DND-41 (cell line): ENCODE measurements at regions not wholly inside any gene's neighbourhood (a gene's known extent, or its start where the extent isn't known, plus 50 kb on each side); places are given as distances from the start of the nearest gene placed in this dataset.

Source experiments
- EZH2 ChIP-seq: IDR thresholded peaks from 3 replicates; pipeline ENCODE4 v1.6.1; 2012; ENCODE audit warnings: borderline replicate concordance, low read depth, mild to moderate bottlenecking, moderate library complexity, low read length, inconsistent platforms; ENCODE audit not compliant: severe bottlenecking
- TF ChIP-seq, protein P1 (sequence below): IDR thresholded peaks from 2 replicates; pipeline ENCODE4 v1.5.1; 2012; ENCODE audit warnings: borderline replicate concordance, low read length, moderate library complexity, mild to moderate bottlenecking; ENCODE audit not compliant: poor library complexity, severe bottlenecking; ENCODE audit errors: extremely low read depth

DNA sequence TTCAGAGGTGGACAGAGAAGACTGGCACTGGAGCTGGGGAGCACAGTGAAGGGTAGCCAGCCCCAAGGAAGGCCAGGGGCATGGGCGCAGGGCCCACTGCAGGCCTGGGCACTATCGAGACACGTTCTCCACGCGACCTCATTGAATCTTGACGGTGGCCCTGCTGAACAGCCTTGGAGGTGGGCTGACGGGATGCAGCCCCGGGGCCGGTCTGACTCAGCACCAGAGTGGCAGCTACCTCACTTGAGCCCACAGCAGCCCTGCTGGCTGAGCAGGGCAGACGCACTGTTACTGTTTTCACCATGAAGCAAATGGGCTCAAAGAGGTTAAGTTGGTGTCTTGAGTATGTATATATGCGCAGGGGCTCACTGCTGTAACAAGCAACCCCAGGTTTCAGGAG lies 78.8 kb upstream of the FOXF1 start:
- no peak for TF ChIP-seq EZH2
- TF ChIP-seq, protein P1, sequence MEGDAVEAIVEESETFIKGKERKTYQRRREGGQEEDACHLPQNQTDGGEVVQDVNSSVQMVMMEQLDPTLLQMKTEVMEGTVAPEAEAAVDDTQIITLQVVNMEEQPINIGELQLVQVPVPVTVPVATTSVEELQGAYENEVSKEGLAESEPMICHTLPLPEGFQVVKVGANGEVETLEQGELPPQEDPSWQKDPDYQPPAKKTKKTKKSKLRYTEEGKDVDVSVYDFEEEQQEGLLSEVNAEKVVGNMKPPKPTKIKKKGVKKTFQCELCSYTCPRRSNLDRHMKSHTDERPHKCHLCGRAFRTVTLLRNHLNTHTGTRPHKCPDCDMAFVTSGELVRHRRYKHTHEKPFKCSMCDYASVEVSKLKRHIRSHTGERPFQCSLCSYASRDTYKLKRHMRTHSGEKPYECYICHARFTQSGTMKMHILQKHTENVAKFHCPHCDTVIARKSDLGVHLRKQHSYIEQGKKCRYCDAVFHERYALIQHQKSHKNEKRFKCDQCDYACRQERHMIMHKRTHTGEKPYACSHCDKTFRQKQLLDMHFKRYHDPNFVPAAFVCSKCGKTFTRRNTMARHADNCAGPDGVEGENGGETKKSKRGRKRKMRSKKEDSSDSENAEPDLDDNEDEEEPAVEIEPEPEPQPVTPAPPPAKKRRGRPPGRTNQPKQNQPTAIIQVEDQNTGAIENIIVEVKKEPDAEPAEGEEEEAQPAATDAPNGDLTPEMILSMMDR: no peak
